ENCODE measurements at regions not wholly inside any gene's neighbourhood (a gene's known extent, or its start where the extent isn't known, plus 50 kb on each side); places are given as distances from the start of the nearest gene placed in this dataset.

DNA sequence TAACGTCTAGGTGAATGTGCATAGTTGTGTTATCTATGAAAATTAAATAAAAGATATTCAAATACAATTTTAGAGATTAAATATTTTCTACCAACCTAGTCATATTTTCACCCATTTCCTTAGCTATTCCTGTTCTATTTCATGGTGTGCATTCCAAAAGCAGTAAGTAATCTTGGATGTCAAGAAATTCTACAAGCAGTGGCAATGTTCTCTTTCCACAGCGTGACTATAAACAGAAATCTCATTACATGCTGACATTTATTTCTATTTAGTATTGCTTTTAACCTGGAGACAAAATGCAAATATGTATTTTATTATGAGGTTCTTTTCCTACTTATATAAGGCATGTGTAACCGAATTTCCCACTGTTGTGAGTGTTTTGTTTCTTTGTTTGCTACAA is 510.0 kb downstream of the ACTL7B start:
- ChIA-PET POLR2A (no interaction called here), CTCF (no interaction called here)
- no peak overlapping the region for H3K27ac Mint-ChIP-seq
- peaks cover 4% of the 10 kb centered on the region for H3K9me3 Mint-ChIP-seq
- H3K4me1 Mint-ChIP-seq, result no peaks in the 10 kb centered on the region
- H3K4me3 Mint-ChIP-seq, result no peak overlapping the region
- H3K36me3 Mint-ChIP-seq (ENCODE audit: low read depth), result no peaks in the 10 kb centered on the region
- no peaks in the 10 kb centered on the region for H3K27me3 Mint-ChIP-seq
- no peak for DNase-seq

DNA sequence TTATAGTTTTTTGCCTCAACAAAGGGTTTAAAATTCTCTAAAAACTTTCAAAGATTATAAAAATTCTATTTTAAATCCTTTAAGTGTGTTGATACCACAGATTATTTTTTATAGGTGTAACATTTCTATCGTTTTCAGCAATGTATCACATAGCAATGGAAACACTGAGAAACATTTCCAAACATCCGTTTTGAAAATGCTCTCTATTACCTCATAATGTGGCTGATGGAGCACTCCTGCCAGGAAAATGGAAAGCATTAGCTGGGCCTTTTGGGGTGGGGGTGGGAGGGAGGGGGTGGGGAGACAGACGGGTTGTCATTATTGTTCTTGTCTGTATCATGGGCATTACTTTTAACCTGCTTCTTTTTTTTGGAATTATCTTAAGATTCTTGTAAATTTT is 516.5 kb downstream of the ACTL7B start:
- Mint-ChIP-seq H3K9me3 (peaks cover 1% of the 10 kb centered on the region), H3K4me3 (no peak overlapping the region), H3K27me3 (no peaks in the 10 kb centered on the region), H3K27ac (no peak overlapping the region), H3K4me1 (no peaks in the 10 kb centered on the region), H3K36me3 (ENCODE audit: low read depth) (no peaks in the 10 kb centered on the region)
- POLR2A ChIA-PET, result no interaction called here
- CTCF ChIA-PET, result no interaction called here
- DNase-seq, result no peak

DNA sequence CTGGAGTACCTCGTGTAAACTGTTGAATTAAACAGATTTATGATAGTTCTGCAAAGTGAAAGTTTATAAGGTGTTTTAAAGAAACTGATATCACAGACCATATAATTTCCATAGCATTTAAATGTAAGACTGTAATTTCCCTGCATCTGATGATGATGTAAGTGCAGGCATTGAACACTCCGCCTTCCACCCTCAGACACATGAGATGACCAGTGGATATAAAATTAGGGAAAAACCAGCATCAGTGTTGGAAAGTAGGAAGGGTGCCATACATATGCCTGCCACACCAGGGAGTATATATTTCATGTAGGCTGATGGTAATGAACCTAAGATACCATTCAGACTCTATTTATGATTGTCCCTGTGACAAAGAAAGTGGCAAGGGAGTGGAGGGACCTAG is 519.2 kb downstream of the ACTL7B start:
- no peaks in the 10 kb centered on the region for H3K4me1 Mint-ChIP-seq
- POLR2A ChIA-PET, result no interaction called here
- no peak overlapping the region for H3K4me3 Mint-ChIP-seq
- H3K27me3 Mint-ChIP-seq, result no peaks in the 10 kb centered on the region
- H3K36me3 Mint-ChIP-seq (ENCODE audit: low read depth), result no peaks in the 10 kb centered on the region
- no peak overlapping the region for H3K27ac Mint-ChIP-seq
- H3K9me3 Mint-ChIP-seq, result peaks cover 1% of the 10 kb centered on the region
- DNase-seq, result no peak
- CTCF ChIA-PET, result no interaction called here

DNA sequence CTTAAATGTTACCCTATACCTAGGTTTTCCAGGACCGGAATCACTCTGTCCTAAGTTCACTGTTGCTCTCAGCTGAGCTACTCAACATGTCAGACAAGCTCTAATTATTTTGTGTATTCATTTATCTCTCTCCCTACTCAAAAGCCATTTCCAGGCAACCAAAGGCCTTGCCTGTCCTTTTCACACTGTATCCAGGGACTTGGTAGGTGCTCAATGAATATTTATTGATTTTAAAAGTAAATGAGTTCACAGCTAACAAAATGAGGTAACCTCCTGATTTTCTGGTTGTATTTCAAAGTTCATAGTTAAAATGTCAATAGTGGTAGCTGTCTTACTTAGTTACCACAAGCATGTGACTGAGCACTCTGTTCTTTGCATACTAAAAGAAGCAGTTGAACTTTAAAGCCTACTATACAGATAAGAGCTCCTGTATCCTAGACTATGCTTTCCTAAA is 522.2 kb downstream of the ACTL7B start:
- Mint-ChIP-seq H3K4me1 (no peaks in the 10 kb centered on the region), H3K27ac (no peak overlapping the region), H3K9me3 (peaks cover 5% of the 10 kb centered on the region), H3K36me3 (ENCODE audit: low read depth) (no peaks in the 10 kb centered on the region), H3K4me3 (no peak overlapping the region), H3K27me3 (no peaks in the 10 kb centered on the region)
- no peak for DNase-seq
- ChIA-PET POLR2A (no interaction called here), CTCF (no interaction called here)

DNA sequence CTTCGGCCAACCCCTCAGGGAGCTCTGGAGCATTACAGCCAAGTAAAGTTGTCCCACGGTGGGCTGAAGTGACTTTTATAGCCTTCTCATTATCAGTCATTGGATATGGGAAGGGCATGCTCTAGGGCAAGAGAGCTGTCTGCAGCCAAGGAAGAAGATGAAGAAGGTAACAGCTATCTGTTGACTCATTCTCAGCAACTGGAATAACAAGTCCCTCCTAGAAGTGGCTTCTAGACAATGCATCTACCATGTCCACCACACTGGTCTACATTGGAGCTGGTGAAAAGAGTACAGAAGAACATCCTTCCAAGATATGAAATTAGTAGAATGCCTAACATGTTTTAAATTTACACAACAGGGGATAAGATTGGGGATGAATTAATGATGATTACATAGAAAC is 524.2 kb downstream of the ACTL7B start:
- CTCF ChIA-PET, result no interaction called here
- no peak for DNase-seq
- POLR2A ChIA-PET, result no interaction called here
- Mint-ChIP-seq H3K4me1 (no peaks in the 10 kb centered on the region), H3K9me3 (peaks cover 5% of the 10 kb centered on the region), H3K27me3 (no peaks in the 10 kb centered on the region), H3K27ac (no peak overlapping the region), H3K36me3 (ENCODE audit: low read depth) (no peaks in the 10 kb centered on the region), H3K4me3 (no peak overlapping the region)

DNA sequence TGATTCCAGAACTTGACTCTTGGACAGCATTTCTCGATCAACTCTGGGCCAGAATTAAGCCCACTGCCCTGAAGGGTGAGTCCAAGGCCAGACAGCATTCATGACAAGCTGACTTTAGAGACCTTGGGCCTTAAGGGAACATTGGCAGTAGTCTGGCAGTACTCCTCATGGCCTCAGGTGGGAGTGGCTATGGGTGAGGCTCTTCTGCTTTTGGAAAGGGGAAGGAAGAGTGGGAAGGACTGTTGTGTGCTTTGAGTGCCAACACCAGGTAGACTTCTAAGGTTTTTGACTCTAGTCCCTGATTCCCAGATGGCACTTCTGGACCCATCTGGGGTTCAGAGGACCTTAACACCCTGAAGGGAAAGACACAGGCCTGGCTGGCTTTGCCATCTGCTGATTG is 530.4 kb downstream of the ACTL7B start:
- ChIA-PET POLR2A (no interaction called here), CTCF (no interaction called here)
- H3K9me3 Mint-ChIP-seq, result peaks cover 8% of the 10 kb centered on the region
- H3K36me3 Mint-ChIP-seq (ENCODE audit: low read depth), result no peaks in the 10 kb centered on the region
- H3K27me3 Mint-ChIP-seq, result no peaks in the 10 kb centered on the region
- no peaks in the 10 kb centered on the region for H3K4me1 Mint-ChIP-seq
- H3K27ac Mint-ChIP-seq, result no peak overlapping the region
- H3K4me3 Mint-ChIP-seq, result no peak overlapping the region
- no peak for DNase-seq

DNA sequence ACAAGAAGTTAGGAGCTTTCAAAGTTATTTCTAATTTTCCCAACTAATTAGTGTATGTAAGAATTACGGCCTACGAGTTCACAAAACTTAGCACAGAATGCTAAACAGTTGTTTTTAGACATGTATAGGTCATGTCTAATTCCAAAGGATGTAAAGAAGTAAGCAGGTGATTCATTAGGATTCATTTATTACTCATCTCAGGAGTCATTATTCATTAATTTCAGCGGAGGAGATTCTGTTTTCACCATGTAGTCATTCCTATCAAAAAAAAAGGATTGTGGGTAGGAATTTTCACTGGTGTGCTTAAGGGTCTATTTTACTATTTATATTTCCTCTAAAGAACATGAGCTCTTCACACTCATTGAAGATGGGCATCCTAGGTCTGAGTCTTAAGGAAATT is 532.2 kb downstream of the ACTL7B start:
- no peak overlapping the region for H3K27ac Mint-ChIP-seq
- H3K4me3 Mint-ChIP-seq, result no peak overlapping the region
- DNase-seq, result no peak
- no peaks in the 10 kb centered on the region for H3K4me1 Mint-ChIP-seq
- H3K9me3 Mint-ChIP-seq, result peaks cover 5% of the 10 kb centered on the region
- H3K36me3 Mint-ChIP-seq (ENCODE audit: low read depth), result no peaks in the 10 kb centered on the region
- no peaks in the 10 kb centered on the region for H3K27me3 Mint-ChIP-seq
- ChIA-PET POLR2A (no interaction called here), CTCF (no interaction called here)

DNA sequence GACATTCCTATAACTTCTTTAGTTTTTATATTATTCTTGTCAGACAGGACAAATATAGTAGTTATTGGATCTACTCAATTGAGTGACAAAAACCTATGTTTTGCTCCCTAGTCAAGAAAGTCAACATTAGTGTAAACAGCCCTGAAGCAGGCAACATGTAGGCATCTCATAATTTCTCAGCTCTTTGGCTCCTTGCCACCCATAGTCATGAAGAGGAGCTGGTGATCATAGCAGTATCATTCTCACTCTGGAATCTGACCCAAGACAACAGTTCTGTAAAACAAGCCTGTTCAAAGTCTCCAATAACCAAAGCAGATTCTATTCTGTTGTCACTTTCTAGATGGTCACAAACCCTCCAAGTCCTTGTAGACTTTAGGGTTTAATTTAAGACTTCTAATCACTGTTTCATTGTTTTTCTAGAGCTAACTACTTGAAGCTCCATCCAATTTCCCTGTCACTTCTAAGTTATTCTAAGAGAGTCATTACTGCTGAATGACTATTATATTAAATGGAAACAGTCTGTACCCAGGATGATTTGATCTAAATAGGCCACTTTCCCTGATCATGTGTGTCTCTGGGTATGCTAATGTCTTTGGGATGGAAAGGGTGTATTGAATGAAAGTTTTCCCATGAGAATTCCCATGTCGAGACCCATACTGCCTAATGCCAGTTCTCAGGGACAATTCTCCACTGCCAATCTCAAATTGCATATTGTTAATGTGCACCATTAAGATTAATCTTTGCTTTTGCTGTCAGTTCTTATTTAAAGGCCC is 533.3 kb downstream of the ACTL7B start:
- POLR2A ChIA-PET, result no interaction called here
- peaks cover 5% of the 10 kb centered on the region for H3K9me3 Mint-ChIP-seq
- H3K27me3 Mint-ChIP-seq, result no peaks in the 10 kb centered on the region
- CTCF ChIA-PET, result no interaction called here
- H3K36me3 Mint-ChIP-seq (ENCODE audit: low read depth), result no peaks in the 10 kb centered on the region
- no peak overlapping the region for H3K27ac Mint-ChIP-seq
- DNase-seq, result no peak
- H3K4me3 Mint-ChIP-seq, result no peak overlapping the region
- no peaks in the 10 kb centered on the region for H3K4me1 Mint-ChIP-seq

DNA sequence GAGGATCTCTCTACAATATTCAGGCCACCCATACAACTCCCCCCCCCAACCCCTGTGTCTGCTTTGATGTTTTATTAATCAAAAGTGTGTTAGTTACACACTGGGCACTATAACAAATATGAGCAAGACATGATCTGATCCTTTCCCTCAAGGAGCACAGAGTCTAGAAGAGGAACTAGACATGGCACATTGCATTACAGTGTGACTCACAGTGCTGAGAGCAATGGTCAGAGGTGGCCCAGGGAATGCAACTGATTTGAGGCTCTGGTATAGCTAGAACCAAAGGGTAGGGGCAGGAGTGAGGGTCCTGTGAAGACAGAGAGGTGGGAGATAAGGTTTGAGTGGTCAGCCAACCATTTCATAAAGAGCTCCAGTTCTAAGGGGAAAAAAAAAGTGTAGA is 539.2 kb downstream of the ACTL7B start:
- ChIA-PET CTCF (no interaction called here), POLR2A (no interaction called here)
- H3K27me3 Mint-ChIP-seq, result no peaks in the 10 kb centered on the region
- no peaks in the 10 kb centered on the region for H3K4me1 Mint-ChIP-seq
- DNase-seq, result no peak
- no peak overlapping the region for H3K27ac Mint-ChIP-seq
- peaks cover 3% of the 10 kb centered on the region for H3K9me3 Mint-ChIP-seq
- no peak overlapping the region for H3K4me3 Mint-ChIP-seq
- H3K36me3 Mint-ChIP-seq (ENCODE audit: low read depth), result no peaks in the 10 kb centered on the region

DNA sequence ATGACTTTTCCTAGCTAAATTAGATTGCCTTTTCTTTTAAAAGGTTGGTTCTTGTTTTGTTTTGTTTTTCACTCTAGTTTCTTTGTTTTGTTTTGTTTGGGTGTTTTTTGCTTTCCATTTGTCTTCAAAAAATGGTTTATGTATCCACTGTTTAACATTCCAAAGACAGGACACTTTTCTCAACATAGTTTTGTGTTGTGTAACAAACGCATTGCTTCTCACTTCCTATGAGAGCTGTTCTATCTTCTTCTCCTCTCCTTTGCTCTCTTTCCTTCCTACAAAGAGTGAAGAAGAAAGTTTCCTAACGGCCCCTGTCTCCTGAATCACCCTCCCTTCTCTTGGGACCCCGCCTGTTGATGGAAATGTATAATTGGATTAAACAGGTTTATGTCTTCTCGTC is 539.7 kb downstream of the ACTL7B start:
- POLR2A ChIA-PET, result no interaction called here

DNA sequence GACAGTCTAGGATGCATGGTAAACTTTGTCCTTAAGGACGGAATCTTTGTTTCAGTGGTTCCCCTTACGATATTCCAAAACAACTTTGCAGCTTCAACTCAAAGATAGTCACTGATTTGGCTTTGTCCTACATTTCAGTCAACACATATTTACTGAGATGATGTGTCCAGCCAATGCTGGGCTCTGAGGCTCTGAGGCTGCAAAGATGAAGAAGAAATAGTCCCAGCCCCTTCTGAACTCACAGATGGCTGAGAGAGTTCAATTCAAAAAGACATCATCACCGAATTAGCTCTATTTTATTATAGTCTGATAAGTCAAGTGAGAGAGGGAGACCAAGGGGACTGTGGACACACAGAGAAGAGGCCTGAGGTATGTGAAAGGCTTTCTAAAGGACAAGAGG is 544.0 kb downstream of the ACTL7B start:
- DNase-seq, result no peak
- H3K9me3 Mint-ChIP-seq, result peaks cover 10% of the 10 kb centered on the region
- no peaks in the 10 kb centered on the region for H3K36me3 Mint-ChIP-seq (ENCODE audit: low read depth)
- H3K27me3 Mint-ChIP-seq, result no peaks in the 10 kb centered on the region
- H3K27ac Mint-ChIP-seq, result no peak overlapping the region
- ChIA-PET POLR2A (no interaction called here), CTCF (no interaction called here)
- H3K4me1 Mint-ChIP-seq, result no peaks in the 10 kb centered on the region
- no peak overlapping the region for H3K4me3 Mint-ChIP-seq

More for the DNA sequence above, 539.7 kb downstream of the ACTL7B start:
- no peak overlapping the region for H3K27ac Mint-ChIP-seq
- H3K4me3 Mint-ChIP-seq, result no peak overlapping the region
- H3K36me3 Mint-ChIP-seq (ENCODE audit: low read depth), result no peaks in the 10 kb centered on the region
- CTCF ChIA-PET, result no interaction called here
- H3K4me1 Mint-ChIP-seq, result no peaks in the 10 kb centered on the region
- DNase-seq, result no peak
- peaks cover 3% of the 10 kb centered on the region for H3K9me3 Mint-ChIP-seq
- H3K27me3 Mint-ChIP-seq, result no peaks in the 10 kb centered on the region

DNA sequence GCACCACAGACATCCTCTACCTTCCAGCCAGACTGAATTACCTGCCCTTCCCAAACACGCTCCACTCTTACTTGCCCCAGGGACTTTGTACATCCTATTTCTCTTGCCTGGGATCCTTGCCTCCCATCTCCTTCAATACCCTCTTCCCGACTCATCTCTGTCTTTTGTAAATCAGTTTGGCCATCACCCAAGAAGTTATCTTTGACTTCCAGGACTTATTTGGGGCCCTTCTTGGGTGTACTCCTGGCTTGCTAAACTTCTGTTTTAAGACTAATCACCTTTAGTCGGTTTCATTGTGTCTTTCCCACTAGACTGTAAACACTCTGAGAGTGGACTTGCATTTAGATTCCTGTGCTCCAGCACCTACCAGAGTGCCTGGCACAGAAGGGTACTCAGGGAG is 545.6 kb downstream of the ACTL7B start:
- Mint-ChIP-seq H3K4me1 (no peaks in the 10 kb centered on the region), H3K27ac (no peak overlapping the region), H3K27me3 (no peaks in the 10 kb centered on the region), H3K4me3 (no peak overlapping the region), H3K36me3 (ENCODE audit: low read depth) (no peaks in the 10 kb centered on the region), H3K9me3 (peaks cover 7% of the 10 kb centered on the region)
- ChIA-PET POLR2A (no interaction called here), CTCF (no interaction called here)
- no peak for DNase-seq

DNA sequence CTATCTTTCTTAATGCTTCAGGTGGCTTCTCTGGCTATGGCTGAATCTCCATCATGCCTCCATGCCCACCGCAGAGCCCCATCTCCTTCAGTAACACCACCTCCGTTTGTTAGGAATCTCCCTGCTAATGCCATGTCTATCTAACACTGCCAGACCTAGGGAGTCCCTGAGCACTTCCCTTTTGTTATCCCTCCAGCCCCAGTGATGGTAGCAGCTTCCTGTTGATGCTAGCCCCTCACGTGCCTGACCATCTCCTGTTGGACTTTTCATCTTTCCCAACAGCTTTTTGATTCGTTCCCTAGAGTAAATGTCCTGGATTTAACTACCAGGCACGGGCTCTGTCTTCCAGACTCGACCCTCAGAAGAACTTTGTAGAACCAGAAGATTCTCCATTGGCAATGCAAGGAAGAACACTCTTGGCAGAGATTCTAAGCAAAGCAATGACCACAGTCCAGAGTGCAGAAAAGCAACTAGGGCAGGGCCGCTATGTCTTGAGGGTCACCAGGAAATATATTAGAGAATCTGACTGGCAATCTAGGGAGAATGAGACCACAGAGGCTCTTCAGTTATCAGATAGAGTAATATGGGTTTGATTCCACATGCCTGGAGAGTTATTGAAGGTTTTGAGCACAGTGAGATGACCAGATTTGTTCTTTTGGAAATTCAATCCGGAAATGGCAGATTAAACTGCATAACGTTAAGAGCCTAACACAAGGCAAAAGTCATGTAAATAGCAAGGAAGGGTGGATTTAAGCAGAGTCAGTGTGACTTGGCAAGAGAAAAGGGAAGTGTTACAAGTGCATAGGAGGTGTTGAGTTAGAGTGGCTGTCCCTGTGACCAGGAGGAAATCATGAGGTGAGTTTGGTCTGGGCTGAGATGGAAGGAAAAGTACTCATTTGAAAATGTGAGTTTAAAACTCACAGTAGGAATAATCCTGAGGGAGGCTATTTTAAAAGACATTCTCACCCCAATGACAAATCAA is 555.2 kb downstream of the ACTL7B start:
- Mint-ChIP-seq H3K27ac (no peak overlapping the region), H3K9me3 (peaks cover 8% of the 10 kb centered on the region), H3K4me1 (no peaks in the 10 kb centered on the region), H3K4me3 (no peak overlapping the region), H3K36me3 (ENCODE audit: low read depth) (no peaks in the 10 kb centered on the region), H3K27me3 (no peaks in the 10 kb centered on the region)
- ChIA-PET CTCF (no interaction called here), POLR2A (no interaction called here)
- DNase-seq, result no peak

DNA sequence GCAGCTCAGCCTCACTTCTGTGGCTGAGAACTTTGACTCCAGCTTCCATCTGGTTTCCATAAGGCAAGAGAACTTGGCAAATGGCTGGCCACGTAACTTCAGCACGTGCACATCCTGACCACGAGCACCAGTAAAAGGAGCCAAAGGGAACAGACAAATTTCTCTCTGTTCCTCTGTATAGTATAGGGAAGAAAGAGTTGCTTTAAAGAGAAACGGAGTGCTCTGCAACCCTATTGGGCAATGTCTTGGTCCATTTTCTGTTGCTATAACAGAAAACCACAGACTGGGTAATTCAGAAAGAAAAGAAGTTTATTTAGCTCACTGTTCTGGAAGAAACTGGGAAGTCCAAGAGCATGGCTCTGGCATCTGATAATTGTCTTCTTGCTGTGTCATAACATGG is 558.7 kb downstream of the ACTL7B start:
- Mint-ChIP-seq H3K27me3 (no peaks in the 10 kb centered on the region), H3K36me3 (ENCODE audit: low read depth) (no peaks in the 10 kb centered on the region), H3K27ac (no peak overlapping the region), H3K4me3 (no peak overlapping the region), H3K9me3 (no peaks in the 10 kb centered on the region), H3K4me1 (no peaks in the 10 kb centered on the region)
- ChIA-PET CTCF (no interaction called here), POLR2A (no interaction called here)
- DNase-seq, result no peak
